CD4-positive, CD25-positive, alpha-beta regulatory T cell (primary cell): ENCODE measurements at regions not wholly inside any gene's neighbourhood (a gene's known extent, or its start where the extent isn't known, plus 50 kb on each side); places are given as distances from the start of the nearest gene placed in this dataset.

Experiments
- ATAC-seq, 2 donors: fragments of 150-1000 bp; cut with Tn5 transposase; one replicate each; pipeline ENCODE4 v1.10.0; 2021; ENCODE audit warnings: low read depth in 2 of 2, moderate number of reproducible peaks in 2 of 2, moderate library complexity in 1 of 2
- DNase-seq, 3 donors: peaks; one replicate each; pipeline versions ENCODE4 v3.0.0 to v3.0.0-alpha.2; 2012 to 2022; ENCODE audit warnings: mixed read lengths in 1 of 3
- H3K27ac ChIP-seq: one replicate; pipeline ENCODE4 v1.7.0; 2013; ENCODE audit warnings: mild to moderate bottlenecking, low read length; ENCODE audit not compliant: insufficient read depth, poor library complexity, severe bottlenecking
- H3K27me3 ChIP-seq: one replicate; pipeline ENCODE4 v1.7.0; 2013; ENCODE audit warnings: low read length; ENCODE audit not compliant: control insufficient read depth, insufficient read depth
- H3K36me3 ChIP-seq: one replicate; pipeline ENCODE4 v1.7.0; 2013; ENCODE audit warnings: mild to moderate bottlenecking, low read length, moderate library complexity; ENCODE audit not compliant: control insufficient read depth, insufficient read depth
- H3K4me1 ChIP-seq: 2 replicates; pipeline ENCODE4 v1.7.0; 2013; ENCODE audit warnings: mild to moderate bottlenecking, low read length; ENCODE audit not compliant: insufficient read depth, control insufficient read depth, poor library complexity, severe bottlenecking
- H3K4me3 ChIP-seq: one replicate; pipeline ENCODE4 v1.7.0; 2013; ENCODE audit warnings: low read depth, mild to moderate bottlenecking, low read length, moderate library complexity
- H3K9me3 ChIP-seq, 2 experiments: 1 replicate in 1 of 2; 2 replicates in 1 of 2; pipeline ENCODE4 v1.7.0; 2013; ENCODE audit warnings: low read length in 2 of 2, mild to moderate bottlenecking in 1 of 2, moderate library complexity in 1 of 2; ENCODE audit not compliant: control insufficient read depth in 2 of 2
- H3K27ac Mint-ChIP-seq, 3 donors: one replicate each; pipeline ENCODE4 v1.8.0; 2020 to 2022; ENCODE audit warnings: mild to moderate bottlenecking in 3 of 3, mixed read lengths in 3 of 3, moderate library complexity in 2 of 3
- H3K27me3 Mint-ChIP-seq: one replicate; pipeline ENCODE4 v1.8.0; 2022; ENCODE audit warnings: mild to moderate bottlenecking, mixed read lengths
- H3K36me3 Mint-ChIP-seq: one replicate; pipeline ENCODE4 v1.8.0; 2020; ENCODE audit warnings: mixed read lengths
- H3K4me1 Mint-ChIP-seq, 4 donors: one replicate each; pipeline ENCODE4 v1.8.0; 2020 to 2022; ENCODE audit warnings: mixed read lengths in 4 of 4, mild to moderate bottlenecking in 1 of 4
- H3K4me3 Mint-ChIP-seq, 4 donors: one replicate each; pipeline ENCODE4 v1.8.0; 2020 to 2022; ENCODE audit warnings: mild to moderate bottlenecking in 4 of 4, mixed read lengths in 4 of 4, moderate library complexity in 3 of 4
- H3K9me3 Mint-ChIP-seq, 7 donors: one replicate each; pipeline ENCODE4 v1.8.0; 2020 to 2022; ENCODE audit warnings: mixed read lengths in 7 of 7, mild to moderate bottlenecking in 3 of 7, moderate library complexity in 2 of 7

DNA sequence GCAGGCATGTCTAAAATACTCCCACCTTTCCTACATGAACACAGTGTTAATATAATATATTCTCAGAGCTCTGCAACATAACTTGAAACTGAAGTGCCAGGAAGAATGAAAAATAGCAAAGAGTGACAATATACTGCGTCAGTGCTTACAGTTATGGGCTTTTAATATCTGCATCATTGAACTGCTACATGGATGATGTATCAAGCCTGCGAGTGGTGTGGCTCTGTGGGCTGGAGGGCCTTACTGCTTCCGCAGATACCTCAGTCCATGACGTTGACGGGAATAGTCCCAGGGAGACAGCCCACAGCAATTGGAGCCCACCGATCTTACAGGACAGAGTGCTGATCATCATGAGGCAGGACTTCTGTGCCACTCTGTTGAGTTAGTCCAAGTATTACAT is 727.0 kb downstream of the NR2F2 start:
- H3K36me3 ChIP-seq: no peaks in the 10 kb centered on the region
- no peaks in the 10 kb centered on the region for H3K27me3 Mint-ChIP-seq
- no peak overlapping the region for H3K4me3 Mint-ChIP-seq
- H3K27ac ChIP-seq: no peak overlapping the region
- no peak overlapping the region for H3K27ac Mint-ChIP-seq
- no peaks in the 10 kb centered on the region for H3K36me3 Mint-ChIP-seq
- H3K4me1 Mint-ChIP-seq: no peaks in the 10 kb centered on the region
- no peaks in the 10 kb centered on the region for H3K9me3 ChIP-seq
- no peak overlapping the region for H3K4me3 ChIP-seq
- peaks cover 0 to 4% (median 3%) of the 10 kb centered on the region in 7 donors for H3K9me3 Mint-ChIP-seq
- H3K4me1 ChIP-seq: no peaks in the 10 kb centered on the region
- ATAC-seq: no peak
- DNase-seq: no peak
- H3K27me3 ChIP-seq: no peaks in the 10 kb centered on the region

DNA sequence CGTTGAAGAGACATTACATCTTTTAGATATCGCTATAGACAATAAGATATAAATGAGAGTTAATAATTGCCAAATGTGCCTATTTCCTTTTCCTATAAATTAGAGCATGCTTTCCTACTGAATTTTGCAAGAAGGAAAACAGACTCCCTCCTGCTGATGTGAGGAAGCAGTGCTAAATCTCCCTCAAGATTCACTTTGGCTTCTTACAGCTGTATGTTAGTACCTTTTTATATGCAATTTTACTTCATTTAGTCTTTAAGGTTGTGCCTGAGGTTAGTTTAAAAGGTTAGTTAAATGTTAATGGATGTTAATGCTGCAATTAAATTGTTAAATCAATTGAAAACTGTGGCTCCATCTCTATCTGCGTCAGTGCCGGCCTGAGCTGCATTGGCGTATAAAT is 728.8 kb downstream of the NR2F2 start:
- H3K27ac Mint-ChIP-seq: no peak overlapping the region

GRCh38 chr15:97061392-97061791 is 730.9 kb downstream of the NR2F2 start:
- Histone ChIP-seq H3K4me3 (no peak overlapping the region), H3K27ac (no peak overlapping the region), H3K36me3 (no peaks in the 10 kb centered on the region), H3K9me3 (peaks cover 0 to 3% of the 10 kb centered on the region in 2 experiments), H3K4me1 (no peaks in the 10 kb centered on the region), H3K27me3 (no peaks in the 10 kb centered on the region)
- H3K4me1 Mint-ChIP-seq: no peaks in the 10 kb centered on the region
- H3K9me3 Mint-ChIP-seq: peaks cover 0 to 8% (median 4%) of the 10 kb centered on the region in 7 donors
- H3K36me3 Mint-ChIP-seq: no peaks in the 10 kb centered on the region
- ATAC-seq: no peak
- no peak overlapping the region for H3K27ac Mint-ChIP-seq
- DNase-seq: no peak
- no peaks in the 10 kb centered on the region for H3K27me3 Mint-ChIP-seq
- no peak overlapping the region for H3K4me3 Mint-ChIP-seq

More for the DNA sequence above, 728.8 kb downstream of the NR2F2 start:
- no peak for ATAC-seq
- Histone ChIP-seq H3K36me3 (no peaks in the 10 kb centered on the region), H3K27ac (no peak overlapping the region), H3K4me3 (no peak overlapping the region), H3K9me3 (peaks cover 0 to 3% of the 10 kb centered on the region in 2 experiments), H3K27me3 (no peaks in the 10 kb centered on the region), H3K4me1 (no peaks in the 10 kb centered on the region)
- no peak overlapping the region for H3K4me3 Mint-ChIP-seq
- DNase-seq: no peak
- H3K9me3 Mint-ChIP-seq: peaks cover 0 to 5% (median 4%) of the 10 kb centered on the region in 7 donors
- no peaks in the 10 kb centered on the region for H3K4me1 Mint-ChIP-seq
- H3K36me3 Mint-ChIP-seq: no peaks in the 10 kb centered on the region
- H3K27me3 Mint-ChIP-seq: no peaks in the 10 kb centered on the region

DNA sequence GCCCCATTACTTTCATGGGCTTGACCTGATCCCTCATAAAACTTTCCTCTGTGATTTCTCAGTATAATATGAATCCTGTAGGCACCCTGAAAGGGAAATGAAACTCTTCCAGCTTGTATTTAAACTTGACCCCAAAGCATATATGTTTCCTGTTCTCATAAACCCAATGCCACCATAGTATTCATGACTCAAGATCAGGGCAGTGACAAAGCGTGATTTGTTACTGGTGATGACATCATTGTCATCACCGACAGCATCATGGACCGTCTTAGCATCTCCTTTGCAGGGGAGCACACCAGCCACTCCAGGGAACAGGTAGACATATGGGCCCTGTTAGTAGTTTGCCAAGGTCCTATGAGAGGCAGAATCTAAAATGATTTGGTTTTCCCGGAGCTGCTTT is 741.2 kb downstream of the NR2F2 start:
- H3K36me3 ChIP-seq: no peaks in the 10 kb centered on the region
- Mint-ChIP-seq H3K36me3 (no peaks in the 10 kb centered on the region), H3K4me1 (no peaks in the 10 kb centered on the region), H3K27ac (no peak overlapping the region), H3K4me3 (no peak overlapping the region), H3K9me3 (peaks cover 5 to 19% (median 11%) of the 10 kb centered on the region in 7 donors), H3K27me3 (no peaks in the 10 kb centered on the region)
- DNase-seq (no peak), ATAC-seq (no peak)
- H3K27me3 ChIP-seq: no peaks in the 10 kb centered on the region
- no peaks in the 10 kb centered on the region for H3K4me1 ChIP-seq
- H3K27ac ChIP-seq: no peak overlapping the region
- peaks cover 0 to 1% of the 10 kb centered on the region in 2 experiments for H3K9me3 ChIP-seq
- H3K4me3 ChIP-seq: no peak overlapping the region

- no peak for DNase-seq
- Histone ChIP-seq H3K27me3 (no peaks in the 10 kb centered on the region), H3K4me1 (no peaks in the 10 kb centered on the region), H3K9me3 (no peaks in the 10 kb centered on the region), H3K27ac (no peak overlapping the region), H3K4me3 (no peak overlapping the region), H3K36me3 (no peaks in the 10 kb centered on the region)
- H3K4me3 Mint-ChIP-seq: no peak overlapping the region
- H3K27ac Mint-ChIP-seq: no peak overlapping the region
- ATAC-seq: no peak
- no peaks in the 10 kb centered on the region for H3K4me1 Mint-ChIP-seq
- H3K9me3 Mint-ChIP-seq: peaks cover 5 to 19% (median 8%) of the 10 kb centered on the region in 7 donors
- no peaks in the 10 kb centered on the region for H3K36me3 Mint-ChIP-seq
- no peaks in the 10 kb centered on the region for H3K27me3 Mint-ChIP-seq
Measured at GRCh38 chr15:97072545-97072944, 742.0 kb downstream of the NR2F2 start.

DNA sequence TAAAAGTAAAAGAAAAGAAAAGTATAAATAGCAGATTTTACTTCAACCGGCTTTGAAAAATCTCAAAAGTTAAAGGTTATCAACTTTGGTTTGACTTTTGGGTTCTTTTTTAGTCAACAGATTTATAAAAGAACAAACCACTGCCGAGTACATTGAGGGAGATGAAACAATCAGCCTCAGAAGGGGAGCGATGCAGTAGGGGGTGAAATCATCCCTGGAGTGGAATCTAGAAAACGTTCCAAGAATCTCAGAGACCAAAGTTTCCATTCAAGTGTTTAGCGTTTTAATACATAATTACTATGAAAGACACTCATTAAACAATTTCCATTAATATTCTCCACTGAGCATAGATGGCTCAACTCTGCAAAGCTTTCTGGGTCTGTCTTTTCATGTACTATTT is 745.5 kb downstream of the NR2F2 start:
- no peak overlapping the region for H3K27ac Mint-ChIP-seq
- Histone ChIP-seq H3K36me3 (no peaks in the 10 kb centered on the region), H3K9me3 (no peaks in the 10 kb centered on the region), H3K4me1 (no peaks in the 10 kb centered on the region), H3K4me3 (no peak overlapping the region), H3K27me3 (no peaks in the 10 kb centered on the region), H3K27ac (no peak overlapping the region)
- H3K9me3 Mint-ChIP-seq: peaks cover 0 to 18% (median 7%) of the 10 kb centered on the region in 7 donors
- H3K36me3 Mint-ChIP-seq: no peaks in the 10 kb centered on the region
- no peaks in the 10 kb centered on the region for H3K4me1 Mint-ChIP-seq
- no peak for DNase-seq
- ATAC-seq: no peak
- H3K4me3 Mint-ChIP-seq: no peak overlapping the region
- no peaks in the 10 kb centered on the region for H3K27me3 Mint-ChIP-seq

GRCh38 chr15:97077975-97078374 is 747.5 kb downstream of the NR2F2 start:
- ATAC-seq (no peak), DNase-seq (no peak)
- Histone ChIP-seq H3K4me3 (no peak overlapping the region), H3K9me3 (no peaks in the 10 kb centered on the region), H3K36me3 (no peaks in the 10 kb centered on the region), H3K4me1 (no peaks in the 10 kb centered on the region), H3K27ac (no peak overlapping the region), H3K27me3 (no peaks in the 10 kb centered on the region)
- no peak overlapping the region for H3K27ac Mint-ChIP-seq
- no peaks in the 10 kb centered on the region for H3K27me3 Mint-ChIP-seq
- no peaks in the 10 kb centered on the region for H3K4me1 Mint-ChIP-seq
- no peak overlapping the region for H3K4me3 Mint-ChIP-seq
- H3K9me3 Mint-ChIP-seq: peaks cover 0 to 15% (median 7%) of the 10 kb centered on the region in 7 donors
- no peaks in the 10 kb centered on the region for H3K36me3 Mint-ChIP-seq

DNA sequence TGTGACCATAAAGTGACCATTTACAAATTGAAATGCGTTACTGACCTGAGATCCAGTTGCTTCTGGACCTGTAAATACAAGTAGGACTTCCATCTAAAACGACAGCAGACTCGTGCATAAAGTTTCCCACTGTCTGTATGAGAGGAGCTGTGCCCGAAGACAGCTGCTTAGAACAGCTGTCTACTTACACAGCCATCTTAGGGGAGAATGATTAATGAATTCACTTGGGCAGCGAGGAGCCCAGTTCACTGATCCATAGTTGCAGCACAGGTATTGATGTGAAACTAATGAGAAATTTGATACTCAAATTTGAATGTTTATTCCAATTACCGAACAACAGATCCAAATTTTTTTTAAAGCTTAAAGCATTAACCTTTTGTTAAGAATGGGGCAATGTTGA is 748.1 kb downstream of the NR2F2 start:
- ATAC-seq: no peak
- H3K27ac ChIP-seq: no peak overlapping the region
- H3K4me1 ChIP-seq: no peaks in the 10 kb centered on the region
- no peaks in the 10 kb centered on the region for H3K36me3 ChIP-seq
- Mint-ChIP-seq H3K9me3 (peaks cover 0 to 15% (median 7%) of the 10 kb centered on the region in 7 donors), H3K36me3 (no peaks in the 10 kb centered on the region), H3K27me3 (no peaks in the 10 kb centered on the region), H3K4me1 (no peaks in the 10 kb centered on the region), H3K4me3 (no peak overlapping the region), H3K27ac (no peak overlapping the region)
- H3K9me3 ChIP-seq: no peaks in the 10 kb centered on the region
- no peaks in the 10 kb centered on the region for H3K27me3 ChIP-seq
- no peak for DNase-seq
- H3K4me3 ChIP-seq: no peak overlapping the region
